ENCODE measurements at regions not wholly inside any gene's neighbourhood (a gene's known extent, or its start where the extent isn't known, plus 50 kb on each side); places are given as distances from the start of the nearest gene placed in this dataset.

- TF ChIP-seq SREBF2 (IDR thresholded peaks at IDR 0.05; ENCODE audit: low read length) (no peak), PAX8 (IDR thresholded peaks at IDR 0.05) (no peak), FOS (IDR thresholded peaks at IDR 0.05; ENCODE audit: borderline replicate concordance, extremely low read depth, insufficient read length) (no peak), USF1 (IDR thresholded peaks at IDR 0.05; ENCODE audit: borderline replicate concordance, extremely low read length, insufficient read depth, low read depth, low read length) (no peak), CEBPZ (IDR thresholded peaks at IDR 0.05; ENCODE audit: low read depth, low read length) (no peak), SIX5 (IDR thresholded peaks at IDR 0.05; ENCODE audit: low read depth, low read length, severe bottlenecking) (no peak), KDM1A (IDR thresholded peaks at IDR 0.05; ENCODE audit: borderline replicate concordance) (no peak), YY1 (IDR thresholded peaks at IDR 0.05; ENCODE audit: low read depth, low read length) (no peak), FOXM1 (IDR thresholded peaks at IDR 0.05; ENCODE audit: low read depth, low read length) (no peak), REST (IDR thresholded peaks at IDR 0.05; ENCODE audit: low read depth, low read length) (no peak), JUNB (IDR thresholded peaks at IDR 0.05) (no peak), E4F1 (IDR thresholded peaks at IDR 0.05; ENCODE audit: borderline replicate concordance, partially characterized antibody) (no peak), MAX (IDR thresholded peaks at IDR 0.05; ENCODE audit: low read depth, low read length) (no peak)
- no peak overlapping the region for H3K4me2 ChIP-seq (ENCODE audit: control insufficient read depth, insufficient read depth)
- ChIA-PET CTCF (no interaction called here), RAD21 (ENCODE audit: unreplicated experiment) (no interaction called here), SMC1A (ENCODE audit: uncharacterized antibody, unreplicated experiment) (no interaction called here), POLR2A (no interaction called here)
- H3K4me1 ChIP-seq (ENCODE audit: control insufficient read depth, insufficient read depth, low read length) = no peaks in the 10 kb centered on the region
- intact Hi-C loops (cut with micrococcal nuclease; ENCODE audit: unreplicated experiment) = no loop called here
- no TSS peak for BruUV-seq (replicated peaks)
- H3K79me2 ChIP-seq (ENCODE audit: control insufficient read depth, insufficient read depth, low read length) = no peaks in the 10 kb centered on the region
- no peak overlapping the region for H3K27ac ChIP-seq (ENCODE audit: control insufficient read depth, insufficient read depth)
- H2AFZ ChIP-seq (ENCODE audit: control insufficient read depth, low read depth, low read length) = no peak overlapping the region
- no peak overlapping the region for H3K9ac ChIP-seq (ENCODE audit: control insufficient read depth, insufficient read depth, low read length)
- 16% methylated on average over 8 of the region's 10 CpGs for WGBS (ENCODE audit: insufficient coverage, insufficient replicate concordance, low lambda C conversion rate, missing lambda C conversion rate)
- no peak overlapping the region for H3K4me3 ChIP-seq
- no peaks in the 10 kb centered on the region for H3K36me3 ChIP-seq (ENCODE audit: control insufficient read depth in 2 of 2, insufficient read depth in 2 of 2, low read length in 1 of 2)
- in situ Hi-C loops (cut with MboI) = no loop called here
- ATAC-seq (no peak), DNase-seq (ENCODE audit: low read depth, low spot score) (no peak), FAIRE-seq (no peak)
- H4K20me1 ChIP-seq (ENCODE audit: control insufficient read depth, insufficient read depth) = no peaks in the 10 kb centered on the region
- H3K27me3 ChIP-seq (replicated peaks in 1 of 2; ENCODE audit: control insufficient read depth in 2 of 2, insufficient read depth in 2 of 2, low read length in 1 of 2) = peaks cover 0 to 2% of the 10 kb centered on the region in 2 experiments; a peak in 2 of 4 replicates
- no peaks in the 10 kb centered on the region for H3K9me3 ChIP-seq (replicated peaks; ENCODE audit: control insufficient read depth, insufficient read depth, low read length)
These were observed 167.8 kb upstream of the MVB12B start for GRCh38 chr9:126158588-126159429.

Data from GM12878 (cell line).